Superior temporal gyrus (tissue), 1 donor: ENCODE measurements at regions not wholly inside any gene's neighbourhood (a gene's known extent, or its start where the extent isn't known, plus 50 kb on each side); places are given as distances from the start of the nearest gene placed in this dataset.
"Not testable (repeated sequence)": the region's sequence is repeated elsewhere in the genome, so short reads cannot be mapped to it uniquely, and the experiment has no call there.

Source experiments
- DNase-seq: peaks from one replicate; pipeline ENCODE4 v3.0.0-alpha.2; 2016; ENCODE audit errors: extremely low spot score

- DNase-seq, result no peak
These were observed 475.0 kb upstream of the CBLB start for GRCh38 chr3:106343811-106344210.

- no peak for DNase-seq
These were observed 476.7 kb upstream of the CBLB start for GRCh38 chr3:106345353-106346027.

GRCh38 chr3:106347350-106347749 is 478.5 kb upstream of the CBLB start:
- DNase-seq, result no peak

- no peak for DNase-seq
These were observed 479.4 kb upstream of the CBLB start for GRCh38 chr3:106348139-106348690.

- no peak for DNase-seq
These were observed 480.5 kb upstream of the CBLB start for GRCh38 chr3:106349191-106349881.

- no peak for DNase-seq
These were observed 487.1 kb upstream of the CBLB start for GRCh38 chr3:106355873-106356272.

GRCh38 chr3:106359692-106360091 is 490.9 kb upstream of the CBLB start:
- DNase-seq, result no peak

GRCh38 chr3:106360901-106361300 is 492.1 kb upstream of the CBLB start:
- DNase-seq, result not testable (repeated sequence)

- DNase-seq, result no peak
These were observed 495.7 kb upstream of the CBLB start for GRCh38 chr3:106364477-106364876.

- no peak for DNase-seq
These were observed 496.4 kb upstream of the CBLB start for GRCh38 chr3:106365061-106365691.

- DNase-seq, result no peak
These were observed 497.5 kb upstream of the CBLB start for GRCh38 chr3:106366352-106366751.

GRCh38 chr3:106367496-106367895 is 498.7 kb upstream of the CBLB start:
- DNase-seq, result no peak

GRCh38 chr3:106371221-106371970 is 502.6 kb upstream of the CBLB start:
- DNase-seq, result no peak

- no peak for DNase-seq
These were observed 503.4 kb upstream of the CBLB start for GRCh38 chr3:106371971-106372805.

GRCh38 chr3:106372806-106373190 is 504.0 kb upstream of the CBLB start:
- no peak for DNase-seq

- DNase-seq, result no peak
These were observed 507.3 kb upstream of the CBLB start for GRCh38 chr3:106376016-106376570.

- no peak for DNase-seq
These were observed 510.5 kb upstream of the CBLB start for GRCh38 chr3:106379251-106379750.

- DNase-seq, result no peak
These were observed 511.4 kb upstream of the CBLB start for GRCh38 chr3:106380232-106380631.

GRCh38 chr3:106381286-106381938 is 512.6 kb upstream of the CBLB start:
- DNase-seq, result no peak

- DNase-seq, result no peak
These were observed 513.1 kb upstream of the CBLB start for GRCh38 chr3:106381939-106382335.
